Activated naive CD8-positive, alpha-beta T cell treated with anti-CD3 and anti-CD28 coated beads, Interleukin-2, amount 50 U/mL, for 16 hours (primary cell): ENCODE measurements at regions not wholly inside any gene's neighbourhood (a gene's known extent, or its start where the extent isn't known, plus 50 kb on each side); places are given as distances from the start of the nearest gene placed in this dataset.

ENCODE experiments used
- DNase-seq: peaks from one replicate; pipeline ENCODE4 v3.0.0-alpha.2; 2020; ENCODE audit warnings: low read depth, low spot score

DNA sequence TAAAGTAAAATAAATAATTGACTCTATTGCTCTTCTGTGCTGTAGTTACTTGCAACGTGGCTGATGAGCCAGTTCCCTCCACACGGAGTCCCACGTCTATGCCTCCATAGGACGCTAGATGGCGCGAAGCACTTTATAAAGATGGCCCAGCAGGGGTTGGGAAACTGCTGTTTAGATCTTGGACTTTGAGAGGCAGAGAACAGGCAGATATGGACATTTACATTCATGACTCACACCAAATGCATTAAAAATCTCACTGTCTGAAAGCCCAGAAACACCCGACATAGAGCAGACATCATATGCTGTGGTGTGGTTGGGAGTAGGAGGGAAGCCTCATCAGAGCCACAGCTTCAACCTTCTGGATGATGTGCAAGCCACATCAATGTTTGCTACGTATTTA, 643.1 kb upstream of the ARGLU1 start:
- no peak for DNase-seq

GRCh38 chr13:107210723-107211030, 642.7 kb upstream of the ARGLU1 start:
- no peak for DNase-seq

DNA sequence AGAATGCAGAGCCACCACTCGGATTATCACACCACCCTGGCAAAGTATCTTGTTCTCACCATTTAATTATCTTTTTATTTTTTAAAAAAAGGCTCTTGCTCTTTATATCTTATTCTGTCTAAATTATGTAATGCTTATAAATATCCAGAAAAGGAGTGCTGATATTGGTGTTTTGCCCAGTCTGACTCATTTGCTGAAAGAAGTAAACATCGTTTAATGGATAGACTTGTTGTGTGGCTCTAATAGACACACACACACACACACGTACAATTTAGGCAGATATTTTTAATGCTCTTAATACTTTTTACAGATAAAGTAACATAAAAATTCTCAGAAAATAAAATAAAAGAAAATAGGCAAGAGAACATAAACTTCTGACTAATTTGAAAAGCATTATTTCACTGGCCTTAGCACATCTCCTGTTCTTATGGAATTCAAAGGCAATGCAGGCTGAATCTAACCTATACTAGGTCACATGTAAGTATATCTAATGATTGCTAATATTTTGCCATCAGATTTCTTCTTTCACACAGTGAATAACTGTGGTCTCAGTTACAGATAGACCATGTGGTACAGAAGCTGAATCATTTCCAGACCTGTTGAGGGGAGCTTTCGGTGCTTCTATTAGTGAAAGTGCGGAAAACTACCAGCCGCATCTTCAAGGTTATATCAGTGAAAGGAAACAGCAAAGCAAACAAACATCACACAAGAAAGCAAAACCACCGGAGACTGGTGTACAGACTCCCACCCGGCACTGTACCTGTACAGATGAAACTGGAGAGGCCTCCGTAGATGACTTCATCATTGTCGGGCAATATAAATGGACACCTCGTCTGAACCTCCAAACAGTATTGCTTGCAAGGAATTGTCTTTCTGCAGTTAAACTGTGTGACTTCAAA, 642.1 kb upstream of the ARGLU1 start:
- no peak for DNase-seq

GRCh38 chr13:107208889-107209288, 641.0 kb upstream of the ARGLU1 start:
- DNase-seq, result no peak

- no peak for DNase-seq
Observed at GRCh38 chr13:107205318-107206104, 637.6 kb upstream of the ARGLU1 start.

- DNase-seq, result no peak
Observed at GRCh38 chr13:107203146-107203847, 635.4 kb upstream of the ARGLU1 start.

DNA sequence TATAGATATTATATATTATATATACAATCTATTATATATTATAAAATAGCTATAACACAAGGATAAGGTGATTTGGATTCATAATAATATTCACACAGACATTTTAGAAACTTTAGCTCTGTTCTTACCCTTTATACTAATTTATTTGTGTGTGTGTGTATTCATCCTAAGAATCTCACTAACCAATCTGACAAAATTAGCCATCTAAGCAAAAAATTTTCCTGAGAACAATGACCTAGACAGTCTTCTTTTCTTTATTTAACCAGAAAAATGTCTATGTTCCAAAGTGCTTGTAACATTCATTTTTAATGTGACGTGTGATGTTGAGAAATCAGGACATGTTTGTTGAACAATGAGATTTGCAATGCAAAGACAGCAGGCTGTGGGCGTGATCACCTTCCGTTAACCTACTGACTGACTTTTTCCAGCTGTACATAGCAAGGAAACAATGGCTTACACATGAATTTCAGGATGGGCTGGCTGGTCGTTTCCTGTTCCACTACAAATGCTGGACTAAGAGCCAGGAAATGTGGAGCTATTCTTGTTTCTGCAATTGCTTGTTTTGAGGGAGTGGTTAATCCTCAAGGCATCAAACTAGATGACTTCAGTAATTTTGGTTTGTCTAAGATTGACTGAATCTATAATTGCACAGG, 634.6 kb upstream of the ARGLU1 start:
- DNase-seq, result no peak

- DNase-seq, result no peak
Observed at GRCh38 chr13:107200491-107200890, 632.6 kb upstream of the ARGLU1 start.

DNA sequence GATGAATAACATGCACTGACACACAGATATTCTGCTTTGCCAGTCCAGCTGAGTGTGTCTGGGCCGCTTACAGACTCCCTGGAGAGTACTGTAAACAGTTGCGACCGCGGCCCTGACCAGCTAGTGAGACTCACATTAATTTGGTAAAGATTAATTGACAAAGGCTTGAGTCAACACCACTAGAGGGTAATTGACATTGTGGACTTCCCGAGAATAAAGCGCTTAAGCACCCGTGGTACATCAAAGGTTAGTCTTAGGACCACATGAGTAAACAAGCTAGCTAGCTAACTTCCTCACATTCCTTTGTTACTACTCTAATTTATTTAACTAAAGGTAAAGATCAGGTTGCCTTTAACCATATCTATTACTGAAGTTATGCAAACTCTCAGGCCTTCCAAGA, 624.4 kb upstream of the ARGLU1 start:
- no peak for DNase-seq

DNA sequence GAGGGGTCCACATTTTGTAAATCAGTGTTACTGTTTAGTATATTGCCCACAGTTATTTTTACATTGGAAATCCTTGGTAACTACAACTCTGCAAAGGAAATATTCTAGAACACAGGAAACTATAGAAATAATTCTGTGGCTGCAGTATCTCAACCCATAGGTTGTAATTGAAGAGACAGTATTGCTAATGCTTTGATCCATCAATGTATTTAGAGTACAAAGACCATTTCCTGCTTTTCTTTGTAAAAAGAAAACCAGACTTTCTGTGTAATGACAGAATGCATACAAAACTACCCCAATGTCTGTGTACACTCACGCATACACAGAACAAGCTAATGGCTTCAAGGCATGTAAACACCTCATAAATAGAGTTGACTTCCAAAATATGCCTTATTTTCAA, 622.1 kb upstream of the ARGLU1 start:
- DNase-seq, result no peak

DNA sequence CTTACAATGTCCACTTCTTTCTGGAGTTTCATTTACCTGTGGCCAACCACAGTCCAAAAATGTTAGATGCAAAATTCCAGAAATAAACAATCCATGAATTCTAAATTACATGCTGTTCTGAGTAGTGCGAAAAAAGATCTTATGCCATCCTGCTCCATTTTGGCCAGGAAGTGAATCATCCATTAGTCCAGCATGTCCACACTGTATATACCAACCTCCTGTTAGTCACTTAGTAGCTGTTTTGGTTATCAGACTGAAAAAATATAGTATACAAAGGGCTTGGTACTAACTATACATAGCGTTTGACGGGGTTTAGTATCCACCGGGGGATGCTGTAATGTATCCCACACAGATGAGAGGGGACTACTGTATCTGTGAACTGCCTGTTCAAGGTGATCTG, 618.0 kb upstream of the ARGLU1 start:
- no peak for DNase-seq

GRCh38 chr13:107170270-107170931, 602.5 kb upstream of the ARGLU1 start:
- DNase-seq, result no peak

DNA sequence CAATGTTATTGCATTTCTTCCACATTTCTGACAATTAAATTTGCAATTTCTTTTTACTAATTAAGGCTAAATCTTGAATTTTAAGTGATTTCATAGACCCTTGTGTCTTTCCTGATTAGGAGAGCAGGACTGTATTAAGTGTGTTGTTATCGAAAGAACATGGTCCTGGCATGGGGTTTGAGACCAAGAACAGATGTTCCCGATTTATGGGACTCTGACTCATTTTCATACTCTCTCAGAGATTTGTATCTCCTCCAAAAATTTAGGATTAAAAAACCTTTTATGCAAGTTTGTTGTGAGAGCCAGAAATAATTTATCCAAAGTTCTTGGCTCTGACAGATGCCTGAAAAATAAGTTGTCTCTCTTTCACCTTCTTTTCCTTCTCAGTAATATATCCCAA, 589.3 kb upstream of the ARGLU1 start:
- no peak for DNase-seq

DNA sequence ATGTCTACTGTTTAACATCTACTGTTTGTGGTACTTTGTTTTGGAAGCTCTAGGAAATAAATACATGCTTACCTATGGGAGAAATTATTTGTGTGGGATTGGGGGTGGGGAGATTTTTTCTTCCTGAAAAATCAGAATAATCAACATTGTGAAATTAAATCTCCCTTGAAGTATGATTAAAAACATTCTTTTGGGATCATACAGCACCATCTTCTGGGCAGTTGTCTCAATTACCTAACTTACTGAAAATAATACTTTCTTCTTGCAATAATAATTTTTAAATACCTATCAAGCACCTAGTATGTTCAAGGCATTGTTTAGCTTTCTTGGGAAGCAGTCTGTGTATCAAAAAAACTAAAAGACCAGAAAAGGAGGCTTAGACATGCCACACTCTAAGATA, 576.5 kb upstream of the ARGLU1 start:
- no peak for DNase-seq

GRCh38 chr13:107141767-107142166, 573.8 kb upstream of the ARGLU1 start:
- DNase-seq, result no peak

GRCh38 chr13:107139006-107139405, 571.1 kb upstream of the ARGLU1 start:
- no peak for DNase-seq

DNA sequence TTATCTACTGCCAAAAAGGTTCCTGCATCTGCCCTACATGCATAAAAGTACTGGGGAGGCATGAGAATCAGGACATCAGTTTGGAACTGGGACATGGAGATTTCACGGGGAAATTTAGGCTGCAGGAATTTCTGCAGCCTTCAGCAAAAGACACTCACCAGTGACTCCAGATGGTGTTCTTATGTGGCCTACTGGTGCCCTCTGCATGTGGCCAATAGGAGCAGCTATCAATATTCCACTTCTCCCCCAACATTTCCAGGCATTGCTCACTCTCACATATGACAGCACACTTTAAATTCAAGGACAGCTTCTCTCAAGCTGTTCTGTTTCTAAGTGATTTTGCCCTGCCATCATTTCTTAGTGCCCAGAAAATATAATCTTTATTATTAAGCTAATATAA, 570.5 kb upstream of the ARGLU1 start:
- DNase-seq, result no peak

- no peak for DNase-seq
Observed at GRCh38 chr13:107133950-107134349, 566.0 kb upstream of the ARGLU1 start.

DNA sequence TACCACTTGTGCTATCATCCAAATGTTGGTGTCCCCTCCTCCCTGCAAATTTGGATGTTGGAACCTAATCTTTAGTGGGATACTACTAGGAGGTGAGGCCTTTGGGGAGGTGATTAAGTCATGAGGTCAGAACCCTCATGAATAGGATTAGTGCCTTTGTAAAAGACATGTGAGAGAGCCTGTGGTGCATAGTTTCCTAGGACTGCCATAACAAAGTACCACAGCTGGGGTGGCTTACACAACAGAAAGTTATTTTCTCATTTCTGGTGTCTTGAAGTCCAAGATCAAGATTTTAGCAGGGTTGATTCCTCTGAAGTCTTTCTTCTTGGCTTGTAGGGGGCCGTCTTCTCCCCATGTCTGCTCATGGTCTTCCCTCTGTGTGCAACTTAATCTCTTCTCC, 562.6 kb upstream of the ARGLU1 start:
- no peak for DNase-seq

- no peak for DNase-seq
Observed at GRCh38 chr13:107124730-107125129, 556.8 kb upstream of the ARGLU1 start.

DNA sequence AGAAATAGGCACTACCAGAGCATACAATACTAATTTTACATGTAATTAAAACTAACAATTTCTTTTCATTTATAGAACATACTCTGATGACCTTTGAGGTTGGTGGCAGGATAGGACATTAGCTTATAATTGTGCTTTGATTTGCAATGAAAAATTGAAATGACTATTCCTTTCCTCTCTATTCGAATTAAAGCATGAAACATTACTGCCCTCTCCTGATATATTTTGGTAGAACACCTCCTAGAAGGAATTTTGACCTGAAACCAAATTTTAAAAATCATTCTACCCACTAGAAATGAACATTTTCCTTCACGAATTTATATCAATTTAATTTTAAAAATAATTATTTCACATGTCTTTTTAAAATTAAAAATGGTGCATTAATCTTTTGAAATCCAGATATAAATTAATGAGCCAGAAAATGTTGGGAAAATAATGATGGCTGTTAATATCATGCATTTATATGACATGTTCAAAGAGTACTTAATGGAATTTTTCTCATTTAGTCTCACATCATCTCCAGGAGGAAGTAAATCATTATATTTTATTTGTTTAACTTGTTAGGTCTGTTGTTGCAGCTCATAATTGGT, 556.3 kb upstream of the ARGLU1 start:
- DNase-seq, result no peak
